CD4-positive, CD25-positive, alpha-beta regulatory T cell (primary cell): ENCODE measurements at regions not wholly inside any gene's neighbourhood (a gene's known extent, or its start where the extent isn't known, plus 50 kb on each side); places are given as distances from the start of the nearest gene placed in this dataset.

ENCODE experiments used
- ATAC-seq, 2 donors: fragments of 150-1000 bp; cut with Tn5 transposase; one replicate each; pipeline ENCODE4 v1.10.0; 2021; ENCODE audit warnings: low read depth in 2 of 2, moderate number of reproducible peaks in 2 of 2, moderate library complexity in 1 of 2
- DNase-seq, 3 donors: peaks; one replicate each; pipeline versions ENCODE4 v3.0.0 to v3.0.0-alpha.2; 2012 to 2022; ENCODE audit warnings: mixed read lengths in 1 of 3
- H3K27ac ChIP-seq: one replicate; pipeline ENCODE4 v1.7.0; 2013; ENCODE audit warnings: mild to moderate bottlenecking, low read length; ENCODE audit not compliant: insufficient read depth, poor library complexity, severe bottlenecking
- H3K27me3 ChIP-seq: one replicate; pipeline ENCODE4 v1.7.0; 2013; ENCODE audit warnings: low read length; ENCODE audit not compliant: control insufficient read depth, insufficient read depth
- H3K36me3 ChIP-seq: one replicate; pipeline ENCODE4 v1.7.0; 2013; ENCODE audit warnings: mild to moderate bottlenecking, low read length, moderate library complexity; ENCODE audit not compliant: control insufficient read depth, insufficient read depth
- H3K4me1 ChIP-seq: 2 replicates; pipeline ENCODE4 v1.7.0; 2013; ENCODE audit warnings: mild to moderate bottlenecking, low read length; ENCODE audit not compliant: insufficient read depth, control insufficient read depth, poor library complexity, severe bottlenecking
- H3K4me3 ChIP-seq: one replicate; pipeline ENCODE4 v1.7.0; 2013; ENCODE audit warnings: low read depth, mild to moderate bottlenecking, low read length, moderate library complexity
- H3K9me3 ChIP-seq, 2 experiments: 1 replicate in 1 of 2; 2 replicates in 1 of 2; pipeline ENCODE4 v1.7.0; 2013; ENCODE audit warnings: low read length in 2 of 2, mild to moderate bottlenecking in 1 of 2, moderate library complexity in 1 of 2; ENCODE audit not compliant: control insufficient read depth in 2 of 2
- H3K27ac Mint-ChIP-seq, 3 donors: one replicate each; pipeline ENCODE4 v1.8.0; 2020 to 2022; ENCODE audit warnings: mild to moderate bottlenecking in 3 of 3, mixed read lengths in 3 of 3, moderate library complexity in 2 of 3
- H3K27me3 Mint-ChIP-seq: one replicate; pipeline ENCODE4 v1.8.0; 2022; ENCODE audit warnings: mild to moderate bottlenecking, mixed read lengths
- H3K36me3 Mint-ChIP-seq: one replicate; pipeline ENCODE4 v1.8.0; 2020; ENCODE audit warnings: mixed read lengths
- H3K4me1 Mint-ChIP-seq, 4 donors: one replicate each; pipeline ENCODE4 v1.8.0; 2020 to 2022; ENCODE audit warnings: mixed read lengths in 4 of 4, mild to moderate bottlenecking in 1 of 4
- H3K4me3 Mint-ChIP-seq, 4 donors: one replicate each; pipeline ENCODE4 v1.8.0; 2020 to 2022; ENCODE audit warnings: mild to moderate bottlenecking in 4 of 4, mixed read lengths in 4 of 4, moderate library complexity in 3 of 4
- H3K9me3 Mint-ChIP-seq, 7 donors: one replicate each; pipeline ENCODE4 v1.8.0; 2020 to 2022; ENCODE audit warnings: mixed read lengths in 7 of 7, mild to moderate bottlenecking in 3 of 7, moderate library complexity in 2 of 7

- Mint-ChIP-seq H3K4me3 (no peak overlapping the region), H3K27ac (no peak overlapping the region), H3K36me3 (no peaks in the 10 kb centered on the region), H3K27me3 (no peaks in the 10 kb centered on the region), H3K4me1 (no peaks in the 10 kb centered on the region), H3K9me3 (peaks cover 0 to 8% (median 3%) of the 10 kb centered on the region in 7 donors)
- Histone ChIP-seq H3K9me3 (no peaks in the 10 kb centered on the region), H3K27ac (no peak overlapping the region), H3K4me1 (no peaks in the 10 kb centered on the region), H3K4me3 (no peak overlapping the region), H3K27me3 (no peaks in the 10 kb centered on the region), H3K36me3 (no peaks in the 10 kb centered on the region)
- ATAC-seq (no peak), DNase-seq (no peak)
These were observed 1195.9 kb downstream of the MRPL39 start for GRCh38 chr21:24411429-24411828.

- Histone ChIP-seq H3K9me3 (no peaks in the 10 kb centered on the region), H3K4me3 (no peak overlapping the region), H3K36me3 (no peaks in the 10 kb centered on the region), H3K4me1 (no peaks in the 10 kb centered on the region), H3K27me3 (no peaks in the 10 kb centered on the region), H3K27ac (no peak overlapping the region)
- Mint-ChIP-seq H3K4me3 (no peak overlapping the region), H3K27me3 (no peaks in the 10 kb centered on the region), H3K4me1 (no peaks in the 10 kb centered on the region), H3K9me3 (peaks cover 0 to 8% (median 4%) of the 10 kb centered on the region in 7 donors), H3K27ac (no peak overlapping the region), H3K36me3 (no peaks in the 10 kb centered on the region)
- DNase-seq = no peak
- no peak for ATAC-seq
These were observed 1204.1 kb downstream of the MRPL39 start for GRCh38 chr21:24403221-24403620.

- DNase-seq = no peak
- no peak overlapping the region for H3K4me3 ChIP-seq
- no peaks in the 10 kb centered on the region for H3K36me3 Mint-ChIP-seq
- H3K4me3 Mint-ChIP-seq = no peak overlapping the region
- no peaks in the 10 kb centered on the region for H3K27me3 Mint-ChIP-seq
- no peak overlapping the region for H3K27ac ChIP-seq
- no peaks in the 10 kb centered on the region for H3K4me1 Mint-ChIP-seq
- H3K27me3 ChIP-seq = no peaks in the 10 kb centered on the region
- H3K9me3 Mint-ChIP-seq = peaks cover 0 to 9% (median 3%) of the 10 kb centered on the region in 7 donors
- H3K27ac Mint-ChIP-seq = no peak overlapping the region
- no peak for ATAC-seq
- H3K4me1 ChIP-seq = no peaks in the 10 kb centered on the region
- no peaks in the 10 kb centered on the region for H3K9me3 ChIP-seq
- no peaks in the 10 kb centered on the region for H3K36me3 ChIP-seq
These were observed 1211.9 kb downstream of the MRPL39 start for GRCh38 chr21:24395320-24395923.

- H3K9me3 Mint-ChIP-seq = peaks cover 2 to 19% (median 3%) of the 10 kb centered on the region in 7 donors
- H3K9me3 ChIP-seq = peaks cover 0 to 1% of the 10 kb centered on the region in 2 experiments
- H3K27ac ChIP-seq = no peak overlapping the region
- no peak overlapping the region for H3K27ac Mint-ChIP-seq
- no peaks in the 10 kb centered on the region for H3K27me3 ChIP-seq
- H3K4me3 ChIP-seq = no peak overlapping the region
- H3K27me3 Mint-ChIP-seq = no peaks in the 10 kb centered on the region
- no peak for ATAC-seq
- no peak overlapping the region for H3K4me3 Mint-ChIP-seq
- no peaks in the 10 kb centered on the region for H3K4me1 Mint-ChIP-seq
- no peaks in the 10 kb centered on the region for H3K36me3 ChIP-seq
- no peaks in the 10 kb centered on the region for H3K4me1 ChIP-seq
- H3K36me3 Mint-ChIP-seq = no peaks in the 10 kb centered on the region
- DNase-seq = peak in 1 of 3 donors; percentile 0
These were observed 1232.1 kb downstream of the MRPL39 start for GRCh38 chr21:24375201-24375600.

DNA sequence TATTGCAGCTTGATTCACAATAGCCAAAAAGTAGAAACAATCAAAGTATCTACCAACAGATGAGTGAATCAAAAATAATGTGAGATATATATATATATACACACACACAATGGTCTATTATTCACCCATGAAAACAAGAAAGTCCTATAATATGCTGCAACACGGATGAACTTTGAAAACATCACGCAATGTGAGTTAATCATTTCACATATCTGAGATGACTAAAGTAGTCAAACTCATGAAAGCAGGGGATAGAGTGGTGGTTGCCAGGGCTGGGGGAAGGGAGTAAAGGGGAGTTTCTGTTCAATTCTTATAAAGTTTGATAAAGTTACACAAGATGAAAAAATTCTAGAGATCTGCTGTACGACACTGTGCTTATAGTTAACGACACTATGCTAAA is 1234.8 kb downstream of the MRPL39 start:
- Mint-ChIP-seq H3K36me3 (no peaks in the 10 kb centered on the region), H3K27ac (no peak overlapping the region), H3K9me3 (peaks cover 2 to 14% (median 3%) of the 10 kb centered on the region in 7 donors), H3K4me3 (no peak overlapping the region), H3K4me1 (no peaks in the 10 kb centered on the region), H3K27me3 (no peaks in the 10 kb centered on the region)
- no peak overlapping the region for H3K4me3 ChIP-seq
- H3K27me3 ChIP-seq = no peaks in the 10 kb centered on the region
- no peak for ATAC-seq
- H3K36me3 ChIP-seq = no peaks in the 10 kb centered on the region
- no peak overlapping the region for H3K27ac ChIP-seq
- no peaks in the 10 kb centered on the region for H3K4me1 ChIP-seq
- no peaks in the 10 kb centered on the region for H3K9me3 ChIP-seq
- no peak for DNase-seq

GRCh38 chr21:24369746-24370145 is 1237.5 kb downstream of the MRPL39 start:
- no peak overlapping the region for H3K27ac Mint-ChIP-seq
- no peaks in the 10 kb centered on the region for H3K27me3 ChIP-seq
- H3K9me3 ChIP-seq = no peaks in the 10 kb centered on the region
- H3K27me3 Mint-ChIP-seq = no peaks in the 10 kb centered on the region
- no peaks in the 10 kb centered on the region for H3K4me1 ChIP-seq
- H3K36me3 Mint-ChIP-seq = no peaks in the 10 kb centered on the region
- H3K4me1 Mint-ChIP-seq = no peaks in the 10 kb centered on the region
- no peak overlapping the region for H3K4me3 ChIP-seq
- H3K27ac ChIP-seq = no peak overlapping the region
- no peak overlapping the region for H3K4me3 Mint-ChIP-seq
- peaks cover 2 to 9% (median 5%) of the 10 kb centered on the region in 7 donors for H3K9me3 Mint-ChIP-seq
- ATAC-seq = no peak
- DNase-seq = no peak
- H3K36me3 ChIP-seq = no peaks in the 10 kb centered on the region

GRCh38 chr21:24369278-24369677 is 1238.0 kb downstream of the MRPL39 start:
- Histone ChIP-seq H3K27ac (no peak overlapping the region), H3K4me1 (no peaks in the 10 kb centered on the region), H3K4me3 (no peak overlapping the region), H3K36me3 (no peaks in the 10 kb centered on the region), H3K27me3 (no peaks in the 10 kb centered on the region), H3K9me3 (no peaks in the 10 kb centered on the region)
- no peak overlapping the region for H3K27ac Mint-ChIP-seq
- ATAC-seq = no peak
- H3K4me1 Mint-ChIP-seq = no peaks in the 10 kb centered on the region
- no peak overlapping the region for H3K4me3 Mint-ChIP-seq
- H3K27me3 Mint-ChIP-seq = no peaks in the 10 kb centered on the region
- H3K9me3 Mint-ChIP-seq = peaks cover 2 to 8% (median 5%) of the 10 kb centered on the region in 7 donors
- no peak for DNase-seq
- H3K36me3 Mint-ChIP-seq = no peaks in the 10 kb centered on the region

DNA sequence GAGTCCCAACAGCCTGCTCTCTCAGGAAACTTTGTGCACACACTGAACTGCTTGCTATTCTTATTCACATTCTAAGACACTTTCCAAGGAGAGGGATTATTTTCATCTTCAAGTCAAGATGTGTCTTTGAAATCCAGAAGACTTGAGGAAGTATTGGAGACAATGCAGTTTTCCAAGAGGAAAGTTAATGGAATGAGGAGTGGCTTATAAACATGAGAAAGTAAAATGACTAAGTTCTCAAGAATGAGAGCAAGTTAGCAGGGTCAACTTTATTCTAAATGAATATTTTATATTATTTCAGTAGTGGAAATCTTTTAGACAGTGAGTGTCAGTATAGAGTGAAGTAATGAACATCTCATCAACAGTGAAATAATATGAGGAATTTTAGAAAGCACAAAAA is 1239.3 kb downstream of the MRPL39 start:
- H3K9me3 Mint-ChIP-seq = peaks cover 0 to 8% (median 7%) of the 10 kb centered on the region in 7 donors
- Histone ChIP-seq H3K27me3 (no peaks in the 10 kb centered on the region), H3K4me1 (no peaks in the 10 kb centered on the region), H3K36me3 (no peaks in the 10 kb centered on the region), H3K27ac (no peak overlapping the region), H3K4me3 (no peak overlapping the region), H3K9me3 (no peaks in the 10 kb centered on the region)
- DNase-seq (no peak), ATAC-seq (no peak)
- no peak overlapping the region for H3K27ac Mint-ChIP-seq
- no peaks in the 10 kb centered on the region for H3K27me3 Mint-ChIP-seq
- no peaks in the 10 kb centered on the region for H3K4me1 Mint-ChIP-seq
- no peak overlapping the region for H3K4me3 Mint-ChIP-seq
- H3K36me3 Mint-ChIP-seq = no peaks in the 10 kb centered on the region
